SU-DHL-6 (cell line): ENCODE measurements at regions not wholly inside any gene's neighbourhood (a gene's known extent, or its start where the extent isn't known, plus 50 kb on each side); places are given as distances from the start of the nearest gene placed in this dataset.

ENCODE experiments used
- H2AFZ ChIP-seq: fragments of 200-600 bp; sonication (generic); 2 replicates; pipeline ENCODE4 v1.6.1; 2014; ENCODE audit warnings: low read depth, mild to moderate bottlenecking, moderate library complexity, mixed read lengths, antibody characterized with exemption, low read length; ENCODE audit not compliant: severe bottlenecking
- H3F3A ChIP-seq: fragments of 200-600 bp; shearing (Covaris generic); 2 replicates; pipeline ENCODE4 v1.6.0; 2016; ENCODE audit warnings: antibody characterized with exemption, mild to moderate bottlenecking; ENCODE audit not compliant: insufficient read depth
- H3K27ac ChIP-seq: fragments of 200-600 bp; sonication (generic); 2 replicates; pipeline ENCODE4 v1.5.1; 2016; ENCODE audit warnings: low read depth, mild to moderate bottlenecking, low read length, moderate library complexity, mixed read lengths
- H3K27me3 ChIP-seq: fragments of 200-600 bp; sonication (generic), shearing (Covaris generic); 2 replicates; pipeline ENCODE4 v1.6.0; 2014; ENCODE audit warnings: mild to moderate bottlenecking, low read length
- H3K36me3 ChIP-seq: fragments of 200-600 bp; sonication (generic); 2 replicates; pipeline ENCODE4 v1.6.1; 2014; ENCODE audit warnings: mild to moderate bottlenecking, low read length, mixed read lengths
- H3K4me2 ChIP-seq: fragments of 300-600, 200-600 bp; shearing (Covaris generic), sonication (generic); 2 replicates; pipeline ENCODE4 v1.6.0; 2014; ENCODE audit warnings: low read length, low read depth, mild to moderate bottlenecking; ENCODE audit not compliant: poor library complexity, severe bottlenecking
- H3K4me3 ChIP-seq: fragments of 200-600 bp; sonication (generic); 2 replicates; pipeline ENCODE4 v1.5.1; 2014; ENCODE audit warnings: antibody characterized with exemption, low read length, mild to moderate bottlenecking, mixed read lengths; ENCODE audit not compliant: insufficient read depth, poor library complexity, severe bottlenecking
- H3K79me2 ChIP-seq: fragments of 200-600 bp; sonication (generic); 2 replicates; pipeline ENCODE4 v1.6.1; 2014; ENCODE audit warnings: mild to moderate bottlenecking, low read length, moderate library complexity; ENCODE audit not compliant: insufficient read depth
- H3K9ac ChIP-seq: fragments of 200-600 bp; sonication (generic); 2 replicates; pipeline ENCODE4 v1.7.0; 2014; ENCODE audit warnings: mild to moderate bottlenecking, low read length
- H3K9me2 ChIP-seq: fragments of 200-600 bp; sonication (generic); replicated peaks from 2 replicates; pipeline ENCODE4 v1.6.1; 2014; ENCODE audit warnings: low read length; ENCODE audit not compliant: insufficient read depth
- H3K9me3 ChIP-seq: fragments of 200-600 bp; sonication (generic); 2 replicates; pipeline ENCODE4 v1.6.1; 2014; ENCODE audit warnings: low read length, mixed read lengths; ENCODE audit not compliant: insufficient read depth
- H4K20me1 ChIP-seq: fragments of 200-600 bp; sonication (generic); 2 replicates; pipeline ENCODE4 v1.6.1; 2014; ENCODE audit warnings: low read depth, mild to moderate bottlenecking, antibody characterized with exemption, low read length, moderate library complexity, mixed read lengths
- EZH2phosphoT487 ChIP-seq: fragments of 200-600 bp; sonication (generic), shearing (Covaris generic); conservative IDR thresholded peaks from 2 replicates; pipeline ENCODE4 v1.6.1; 2018; ENCODE audit warnings: mild to moderate bottlenecking, antibody characterized with exemption, low read length, moderate library complexity, mixed read lengths
- TF ChIP-seq, protein P1 (sequence below): fragments of 200-600 bp; sonication (generic); IDR thresholded peaks from one replicate; pipeline ENCODE4 v1.5.1; 2017; ENCODE audit warnings: antibody characterized with exemption, mild to moderate bottlenecking, low read length, moderate library complexity; ENCODE audit not compliant: insufficient read depth, poor library complexity, severe bottlenecking

DNA sequence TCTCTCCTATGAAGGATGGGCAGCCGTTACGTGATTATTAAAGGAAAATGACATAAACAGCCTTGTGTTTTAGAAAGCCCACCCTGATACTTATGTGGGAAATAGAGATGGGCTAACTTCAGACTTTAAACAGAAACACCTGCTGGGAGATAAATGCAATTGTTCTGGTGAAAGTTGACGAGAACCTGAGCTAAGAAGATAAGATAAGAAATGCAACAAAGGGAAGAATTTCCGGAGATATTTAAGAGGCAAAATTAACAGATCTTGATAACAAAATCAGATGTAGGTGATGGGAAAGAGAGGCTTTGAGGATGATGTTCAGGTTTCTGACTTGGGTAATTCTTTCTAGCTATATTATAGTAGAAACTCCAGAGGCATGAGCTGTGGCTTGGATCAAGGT is 102.7 kb upstream of the SLC7A11 start:
- TF ChIP-seq, protein P1, sequence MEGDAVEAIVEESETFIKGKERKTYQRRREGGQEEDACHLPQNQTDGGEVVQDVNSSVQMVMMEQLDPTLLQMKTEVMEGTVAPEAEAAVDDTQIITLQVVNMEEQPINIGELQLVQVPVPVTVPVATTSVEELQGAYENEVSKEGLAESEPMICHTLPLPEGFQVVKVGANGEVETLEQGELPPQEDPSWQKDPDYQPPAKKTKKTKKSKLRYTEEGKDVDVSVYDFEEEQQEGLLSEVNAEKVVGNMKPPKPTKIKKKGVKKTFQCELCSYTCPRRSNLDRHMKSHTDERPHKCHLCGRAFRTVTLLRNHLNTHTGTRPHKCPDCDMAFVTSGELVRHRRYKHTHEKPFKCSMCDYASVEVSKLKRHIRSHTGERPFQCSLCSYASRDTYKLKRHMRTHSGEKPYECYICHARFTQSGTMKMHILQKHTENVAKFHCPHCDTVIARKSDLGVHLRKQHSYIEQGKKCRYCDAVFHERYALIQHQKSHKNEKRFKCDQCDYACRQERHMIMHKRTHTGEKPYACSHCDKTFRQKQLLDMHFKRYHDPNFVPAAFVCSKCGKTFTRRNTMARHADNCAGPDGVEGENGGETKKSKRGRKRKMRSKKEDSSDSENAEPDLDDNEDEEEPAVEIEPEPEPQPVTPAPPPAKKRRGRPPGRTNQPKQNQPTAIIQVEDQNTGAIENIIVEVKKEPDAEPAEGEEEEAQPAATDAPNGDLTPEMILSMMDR, result no peak
- TF ChIP-seq EZH2phosphoT487, result no peak
- no peaks in the 10 kb centered on the region for H3K27me3 ChIP-seq
- no peaks in the 10 kb centered on the region for H3K9me2 ChIP-seq
- no peaks in the 10 kb centered on the region for H4K20me1 ChIP-seq
- H2AFZ ChIP-seq, result no peak overlapping the region
- H3K9me3 ChIP-seq, result no peaks in the 10 kb centered on the region
- H3K27ac ChIP-seq, result no peak overlapping the region
- no peak overlapping the region for H3K9ac ChIP-seq
- H3K4me3 ChIP-seq, result no peak overlapping the region
- no peaks in the 10 kb centered on the region for H3K79me2 ChIP-seq
- no peaks in the 10 kb centered on the region for H3K36me3 ChIP-seq
- H3F3A ChIP-seq, result no peaks in the 10 kb centered on the region
- no peak overlapping the region for H3K4me2 ChIP-seq

DNA sequence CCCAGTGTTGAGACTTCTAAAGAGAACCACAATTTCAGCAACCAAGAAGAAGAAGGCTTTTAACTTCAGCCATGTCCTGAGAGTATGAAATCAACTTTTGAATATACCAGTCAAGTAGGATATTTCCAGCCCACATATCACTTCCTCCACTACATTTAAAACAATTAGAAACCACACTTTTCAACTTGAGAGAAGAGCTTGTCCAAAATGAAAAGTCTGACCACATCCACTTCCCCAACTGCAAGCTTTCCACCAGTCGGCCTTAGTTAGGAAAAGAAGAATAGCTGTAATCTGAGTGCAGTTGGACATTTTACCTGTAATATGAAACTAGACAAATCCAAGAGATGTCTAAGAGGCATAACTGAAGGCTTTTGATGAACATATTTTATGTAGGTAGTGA is 101.9 kb upstream of the SLC7A11 start:
- TF ChIP-seq EZH2phosphoT487, result no peak
- TF ChIP-seq, protein P1, result no peak
- Histone ChIP-seq H3K27me3 (no peaks in the 10 kb centered on the region), H2AFZ (no peak overlapping the region), H3K36me3 (no peaks in the 10 kb centered on the region), H4K20me1 (no peaks in the 10 kb centered on the region), H3K9me3 (no peaks in the 10 kb centered on the region), H3K9ac (no peak overlapping the region), H3K4me3 (no peak overlapping the region), H3K4me2 (no peak overlapping the region), H3K79me2 (no peaks in the 10 kb centered on the region), H3K9me2 (no peaks in the 10 kb centered on the region), H3K27ac (no peak overlapping the region), H3F3A (no peaks in the 10 kb centered on the region)

DNA sequence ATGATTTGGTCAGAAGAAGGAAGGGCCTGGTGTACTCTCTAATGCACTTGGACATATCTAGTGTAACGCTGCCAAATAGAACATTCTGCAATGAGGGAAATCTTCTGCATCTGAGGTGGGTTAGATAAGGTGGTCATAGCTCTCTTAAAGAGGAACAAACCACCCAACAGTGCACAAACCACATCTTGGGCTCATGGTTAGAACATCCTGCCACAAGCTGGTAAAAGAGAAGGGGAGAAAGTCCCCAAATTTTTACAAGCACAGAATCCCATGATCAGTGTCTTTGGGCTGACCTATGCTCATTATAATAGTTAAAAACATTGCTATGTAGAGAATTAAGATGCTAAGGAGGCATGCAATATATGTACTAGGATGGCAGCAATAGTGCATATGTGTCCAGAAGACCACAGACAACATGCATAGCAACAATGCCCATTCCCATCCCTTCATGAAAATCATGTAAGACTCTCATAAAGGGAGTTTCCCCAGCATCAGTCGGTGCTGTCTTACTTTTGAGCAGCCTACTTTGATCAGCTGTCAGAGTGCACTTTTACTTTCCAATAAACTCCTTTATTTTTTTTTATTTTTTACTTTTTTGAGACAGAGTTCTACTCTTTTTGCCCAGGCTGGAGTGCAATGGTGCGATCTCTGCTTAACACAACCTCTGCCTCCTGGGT is 99.7 kb upstream of the SLC7A11 start:
- TF ChIP-seq EZH2phosphoT487, result no peak
- TF ChIP-seq, protein P1, result no peak
- Histone ChIP-seq H3K27ac (no peak overlapping the region), H3K9ac (no peak overlapping the region), H2AFZ (peak overlapping the region; percentile 19), H3F3A (no peaks in the 10 kb centered on the region), H3K9me3 (no peaks in the 10 kb centered on the region), H3K36me3 (no peaks in the 10 kb centered on the region), H3K79me2 (no peaks in the 10 kb centered on the region), H4K20me1 (no peaks in the 10 kb centered on the region), H3K9me2 (no peaks in the 10 kb centered on the region), H3K27me3 (no peaks in the 10 kb centered on the region), H3K4me3 (no peak overlapping the region), H3K4me2 (no peak overlapping the region)
